HEK293 (cell line): ENCODE measurements at regions not wholly inside any gene's neighbourhood (a gene's known extent, or its start where the extent isn't known, plus 50 kb on each side); places are given as distances from the start of the nearest gene placed in this dataset.
"Not testable (repeated sequence)": the region's sequence is repeated elsewhere in the genome, so short reads cannot be mapped to it uniquely, and the experiment has no call there.

ENCODE experiments used
- ZNF157 ChIP-seq: fragments of 450-650 bp; formaldehyde crosslinking; IDR thresholded peaks from 2 replicates; pipeline ENCODE4 v1.5.1; 2016; ENCODE audit warnings: missing biosample characterization, missing genetic modification characterization
- ZNF324 ChIP-seq: fragments of 450-650 bp; formaldehyde crosslinking; IDR thresholded peaks from 2 replicates; pipeline ENCODE4 v1.5.1; 2016; ENCODE audit warnings: missing biosample characterization, missing genetic modification characterization
- ZNF350 ChIP-seq: fragments of 450-650 bp; formaldehyde crosslinking; IDR thresholded peaks from 2 replicates; pipeline ENCODE4 v1.5.0; 2017; ENCODE audit warnings: missing biosample characterization, mild to moderate bottlenecking, missing genetic modification characterization
- ZNF394 ChIP-seq: fragments of 450-650 bp; formaldehyde crosslinking; IDR thresholded peaks from 2 replicates; pipeline ENCODE4 v1.5.1; 2016; ENCODE audit warnings: missing biosample characterization, missing genetic modification characterization, mild to moderate bottlenecking, moderate library complexity, borderline replicate concordance
- ZNF501 ChIP-seq: fragments of 450-650 bp; formaldehyde crosslinking; IDR thresholded peaks from 2 replicates; pipeline ENCODE4 v1.5.1; 2016; ENCODE audit warnings: missing biosample characterization, missing genetic modification characterization
- TF ChIP-seq, protein P1 (sequence below): fragments of 450-650 bp; formaldehyde crosslinking; IDR thresholded peaks from 2 replicates; pipeline ENCODE4 v1.5.1; 2016; ENCODE audit warnings: missing biosample characterization, missing genetic modification characterization
- TF ChIP-seq, protein P2 (sequence below): fragments of 450-650 bp; formaldehyde crosslinking; IDR thresholded peaks from 2 replicates; pipeline ENCODE4 v1.5.1; 2016; ENCODE audit warnings: missing biosample characterization, missing genetic modification characterization

DNA sequence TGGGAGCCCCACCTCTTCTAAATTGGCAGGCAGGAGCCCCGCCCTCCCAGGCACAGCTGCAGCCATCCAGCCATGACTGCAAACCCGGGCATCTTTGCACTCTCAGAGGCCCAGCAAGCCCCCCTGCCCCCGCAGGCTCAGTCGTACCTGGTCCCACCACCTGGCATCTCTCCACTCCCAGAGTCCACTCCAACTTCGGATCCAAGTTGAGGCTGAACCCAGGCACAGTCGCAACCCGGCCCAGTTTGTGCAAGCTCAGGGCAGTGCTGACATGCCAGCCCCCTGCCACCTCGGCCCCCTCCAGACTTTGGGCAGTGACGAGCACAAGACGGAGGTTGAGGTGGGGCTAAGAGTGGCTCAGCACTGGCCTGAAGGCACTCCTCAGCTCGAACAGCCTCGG is 632.4 kb downstream of the CWH43 start:
- not testable (repeated sequence) for TF ChIP-seq ZNF324; ZNF501 (tag by site-specific recombination); ZNF157 (tag by site-specific recombination); ZNF394 (tag by site-specific recombination); ZNF350
- TF ChIP-seq, protein P1, sequence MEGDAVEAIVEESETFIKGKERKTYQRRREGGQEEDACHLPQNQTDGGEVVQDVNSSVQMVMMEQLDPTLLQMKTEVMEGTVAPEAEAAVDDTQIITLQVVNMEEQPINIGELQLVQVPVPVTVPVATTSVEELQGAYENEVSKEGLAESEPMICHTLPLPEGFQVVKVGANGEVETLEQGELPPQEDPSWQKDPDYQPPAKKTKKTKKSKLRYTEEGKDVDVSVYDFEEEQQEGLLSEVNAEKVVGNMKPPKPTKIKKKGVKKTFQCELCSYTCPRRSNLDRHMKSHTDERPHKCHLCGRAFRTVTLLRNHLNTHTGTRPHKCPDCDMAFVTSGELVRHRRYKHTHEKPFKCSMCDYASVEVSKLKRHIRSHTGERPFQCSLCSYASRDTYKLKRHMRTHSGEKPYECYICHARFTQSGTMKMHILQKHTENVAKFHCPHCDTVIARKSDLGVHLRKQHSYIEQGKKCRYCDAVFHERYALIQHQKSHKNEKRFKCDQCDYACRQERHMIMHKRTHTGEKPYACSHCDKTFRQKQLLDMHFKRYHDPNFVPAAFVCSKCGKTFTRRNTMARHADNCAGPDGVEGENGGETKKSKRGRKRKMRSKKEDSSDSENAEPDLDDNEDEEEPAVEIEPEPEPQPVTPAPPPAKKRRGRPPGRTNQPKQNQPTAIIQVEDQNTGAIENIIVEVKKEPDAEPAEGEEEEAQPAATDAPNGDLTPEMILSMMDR (tag by site-specific recombination), result not testable (repeated sequence)
- TF ChIP-seq, protein P2, sequence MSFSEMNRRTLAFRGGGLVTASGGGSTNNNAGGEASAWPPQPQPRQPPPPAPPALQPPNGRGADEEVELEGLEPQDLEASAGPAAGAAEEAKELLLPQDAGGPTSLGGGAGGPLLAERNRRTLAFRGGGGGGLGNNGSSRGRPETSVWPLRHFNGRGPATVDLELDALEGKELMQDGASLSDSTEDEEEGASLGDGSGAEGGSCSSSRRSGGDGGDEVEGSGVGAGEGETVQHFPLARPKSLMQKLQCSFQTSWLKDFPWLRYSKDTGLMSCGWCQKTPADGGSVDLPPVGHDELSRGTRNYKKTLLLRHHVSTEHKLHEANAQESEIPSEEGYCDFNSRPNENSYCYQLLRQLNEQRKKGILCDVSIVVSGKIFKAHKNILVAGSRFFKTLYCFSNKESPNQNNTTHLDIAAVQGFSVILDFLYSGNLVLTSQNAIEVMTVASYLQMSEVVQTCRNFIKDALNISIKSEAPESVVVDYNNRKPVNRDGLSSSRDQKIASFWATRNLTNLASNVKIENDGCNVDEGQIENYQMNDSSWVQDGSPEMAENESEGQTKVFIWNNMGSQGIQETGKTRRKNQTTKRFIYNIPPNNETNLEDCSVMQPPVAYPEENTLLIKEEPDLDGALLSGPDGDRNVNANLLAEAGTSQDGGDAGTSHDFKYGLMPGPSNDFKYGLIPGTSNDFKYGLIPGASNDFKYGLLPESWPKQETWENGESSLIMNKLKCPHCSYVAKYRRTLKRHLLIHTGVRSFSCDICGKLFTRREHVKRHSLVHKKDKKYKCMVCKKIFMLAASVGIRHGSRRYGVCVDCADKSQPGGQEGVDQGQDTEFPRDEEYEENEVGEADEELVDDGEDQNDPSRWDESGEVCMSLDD (tag by site-specific recombination), result not testable (repeated sequence)
